CD4-positive, alpha-beta T cell treated with Interleukin-17A for 4 hours (primary cell): ENCODE measurements at regions not wholly inside any gene's neighbourhood (a gene's known extent, or its start where the extent isn't known, plus 50 kb on each side); places are given as distances from the start of the nearest gene placed in this dataset.
A peak's percentile ranks its signal among the peaks of the same experiment; 100 is the strongest.
"Not testable (repeated sequence)": the region's sequence is repeated elsewhere in the genome, so short reads cannot be mapped to it uniquely, and the experiment has no call there.

Source experiments
- DNase-seq: peaks from one replicate; pipeline ENCODE4 v3.0.0-alpha.2; 2020; ENCODE audit warnings: mixed read lengths

- no peak for DNase-seq
These were observed 423.0 kb downstream of the FUT8 start for GRCh38 chr14:65835501-65835900.

- no peak for DNase-seq
These were observed 426.0 kb downstream of the FUT8 start for GRCh38 chr14:65838565-65838964.

- no peak for DNase-seq
These were observed 427.7 kb downstream of the FUT8 start for GRCh38 chr14:65840118-65840751.

GRCh38 chr14:65840786-65841185 lies 428.3 kb downstream of the FUT8 start:
- DNase-seq, result no peak

- peak; percentile 27 for DNase-seq
These were observed 433.8 kb downstream of the FUT8 start for GRCh38 chr14:65846196-65846868.

- DNase-seq, result peak; percentile 80
These were observed 434.7 kb downstream of the FUT8 start for GRCh38 chr14:65847075-65847847.

- DNase-seq, result not testable (repeated sequence)
These were observed 435.4 kb downstream of the FUT8 start for GRCh38 chr14:65847931-65848330.

GRCh38 chr14:65849091-65849490 lies 436.6 kb downstream of the FUT8 start:
- no peak for DNase-seq

- DNase-seq, result no peak
These were observed 437.0 kb downstream of the FUT8 start for GRCh38 chr14:65849558-65849957.

- peak; percentile 79 for DNase-seq
These were observed 438.1 kb downstream of the FUT8 start for GRCh38 chr14:65850429-65851135.

- DNase-seq, result no peak
These were observed 440.2 kb downstream of the FUT8 start for GRCh38 chr14:65852689-65853088.

- no peak for DNase-seq
These were observed 441.0 kb downstream of the FUT8 start for GRCh38 chr14:65853407-65853955.

GRCh38 chr14:65854215-65854614 lies 441.7 kb downstream of the FUT8 start:
- DNase-seq, result no peak

- peak; percentile 63 for DNase-seq
These were observed 448.6 kb downstream of the FUT8 start for GRCh38 chr14:65860956-65861611.

- no peak for DNase-seq
These were observed 452.0 kb downstream of the FUT8 start for GRCh38 chr14:65864549-65864948.

- DNase-seq, result no peak
These were observed 452.5 kb downstream of the FUT8 start for GRCh38 chr14:65864984-65865383.

GRCh38 chr14:65866448-65866847 lies 453.9 kb downstream of the FUT8 start:
- DNase-seq, result no peak

GRCh38 chr14:65866886-65867285 lies 454.4 kb downstream of the FUT8 start:
- no peak for DNase-seq

GRCh38 chr14:65867333-65867732 lies 454.8 kb downstream of the FUT8 start:
- DNase-seq, result no peak

- DNase-seq, result no peak
These were observed 460.0 kb downstream of the FUT8 start for GRCh38 chr14:65872536-65872935.

- DNase-seq, result no peak
These were observed 464.6 kb downstream of the FUT8 start for GRCh38 chr14:65877166-65877565.

- no peak for DNase-seq
These were observed 465.1 kb downstream of the FUT8 start for GRCh38 chr14:65877624-65878023.
